Activated naive CD4-positive, alpha-beta T cell treated with anti-CD3 and anti-CD28 coated beads, Interleukin-2, amount 50 U/mL, for 24 hours (primary cell): ENCODE measurements at regions not wholly inside any gene's neighbourhood (a gene's known extent, or its start where the extent isn't known, plus 50 kb on each side); places are given as distances from the start of the nearest gene placed in this dataset.
"Not testable (repeated sequence)": the region's sequence is repeated elsewhere in the genome, so short reads cannot be mapped to it uniquely, and the experiment has no call there.

Source experiments
- H3K27ac Mint-ChIP-seq: one replicate; pipeline ENCODE4 v1.8.0; 2021; ENCODE audit warnings: mild to moderate bottlenecking, mixed read lengths
- H3K27me3 Mint-ChIP-seq: one replicate; pipeline ENCODE4 v1.8.0; 2021; ENCODE audit warnings: mixed read lengths
- H3K36me3 Mint-ChIP-seq: one replicate; pipeline ENCODE4 v1.8.0; 2021; ENCODE audit warnings: mixed read lengths
- H3K4me1 Mint-ChIP-seq: one replicate; pipeline ENCODE4 v1.8.0; 2021; ENCODE audit warnings: mixed read lengths
- H3K4me3 Mint-ChIP-seq: one replicate; pipeline ENCODE4 v1.8.0; 2021; ENCODE audit warnings: mild to moderate bottlenecking, mixed read lengths
- H3K9me3 Mint-ChIP-seq: one replicate; pipeline ENCODE4 v1.8.0; 2021; ENCODE audit warnings: mixed read lengths

GRCh38 chr3:72618739-72619138 lies 229.5 kb downstream of the SHQ1 start:
- no peak overlapping the region for H3K4me3 Mint-ChIP-seq
- H3K27ac Mint-ChIP-seq: no peak overlapping the region
- peaks cover 4% of the 10 kb centered on the region for H3K36me3 Mint-ChIP-seq
- no peaks in the 10 kb centered on the region for H3K27me3 Mint-ChIP-seq
- peaks cover 4% of the 10 kb centered on the region for H3K9me3 Mint-ChIP-seq
- peaks cover 4% of the 10 kb centered on the region for H3K4me1 Mint-ChIP-seq

- Mint-ChIP-seq H3K27me3 (no peaks in the 10 kb centered on the region), H3K4me1 (peaks cover 4% of the 10 kb centered on the region), H3K36me3 (peaks cover 4% of the 10 kb centered on the region), H3K9me3 (peaks cover 4% of the 10 kb centered on the region), H3K27ac (no peak overlapping the region), H3K4me3 (no peak overlapping the region)
Measured at GRCh38 chr3:72617424-72618024, 230.7 kb downstream of the SHQ1 start.

- no peak overlapping the region for H3K27ac Mint-ChIP-seq
- H3K9me3 Mint-ChIP-seq: peaks cover 4% of the 10 kb centered on the region
- no peak overlapping the region for H3K4me3 Mint-ChIP-seq
- peaks cover 4% of the 10 kb centered on the region for H3K36me3 Mint-ChIP-seq
- no peaks in the 10 kb centered on the region for H3K27me3 Mint-ChIP-seq
- peaks cover 4% of the 10 kb centered on the region for H3K4me1 Mint-ChIP-seq
Measured at GRCh38 chr3:72615776-72616175, 232.5 kb downstream of the SHQ1 start.

- Mint-ChIP-seq H3K9me3 (peaks cover 4% of the 10 kb centered on the region), H3K4me3 (no peak overlapping the region), H3K36me3 (peaks cover 4% of the 10 kb centered on the region), H3K27ac (no peak overlapping the region), H3K4me1 (peaks cover 4% of the 10 kb centered on the region), H3K27me3 (no peaks in the 10 kb centered on the region)
Measured at GRCh38 chr3:72615182-72615581, 233.1 kb downstream of the SHQ1 start.

- H3K9me3 Mint-ChIP-seq: peaks cover 4% of the 10 kb centered on the region
- H3K27ac Mint-ChIP-seq: no peak overlapping the region
- H3K4me1 Mint-ChIP-seq: peaks cover 4% of the 10 kb centered on the region
- H3K36me3 Mint-ChIP-seq: peaks cover 4% of the 10 kb centered on the region
- no peak overlapping the region for H3K4me3 Mint-ChIP-seq
- H3K27me3 Mint-ChIP-seq: no peaks in the 10 kb centered on the region
Measured at GRCh38 chr3:72614394-72615074, 233.7 kb downstream of the SHQ1 start.

GRCh38 chr3:72613871-72614270 lies 234.4 kb downstream of the SHQ1 start:
- H3K4me1 Mint-ChIP-seq: peaks cover 4% of the 10 kb centered on the region
- H3K4me3 Mint-ChIP-seq: no peak overlapping the region
- peaks cover 4% of the 10 kb centered on the region for H3K36me3 Mint-ChIP-seq
- peaks cover 4% of the 10 kb centered on the region for H3K9me3 Mint-ChIP-seq
- H3K27me3 Mint-ChIP-seq: no peaks in the 10 kb centered on the region
- H3K27ac Mint-ChIP-seq: no peak overlapping the region

GRCh38 chr3:72609114-72609513 lies 239.1 kb downstream of the SHQ1 start:
- not testable (repeated sequence) for H3K36me3 Mint-ChIP-seq, H3K9me3 Mint-ChIP-seq, H3K4me3 Mint-ChIP-seq, H3K27ac Mint-ChIP-seq, H3K4me1 Mint-ChIP-seq, H3K27me3 Mint-ChIP-seq

GRCh38 chr3:72606005-72606800 lies 242.0 kb downstream of the SHQ1 start:
- Mint-ChIP-seq H3K4me1 (no peaks in the 10 kb centered on the region), H3K27me3 (no peaks in the 10 kb centered on the region), H3K36me3 (no peaks in the 10 kb centered on the region), H3K4me3 (no peak overlapping the region), H3K27ac (no peak overlapping the region), H3K9me3 (no peaks in the 10 kb centered on the region)

GRCh38 chr3:72604328-72604727 lies 243.9 kb downstream of the SHQ1 start:
- Mint-ChIP-seq H3K36me3 (no peaks in the 10 kb centered on the region), H3K4me3 (no peak overlapping the region), H3K9me3 (no peaks in the 10 kb centered on the region), H3K27ac (no peak overlapping the region), H3K4me1 (no peaks in the 10 kb centered on the region), H3K27me3 (no peaks in the 10 kb centered on the region)

- no peaks in the 10 kb centered on the region for H3K4me1 Mint-ChIP-seq
- H3K36me3 Mint-ChIP-seq: no peaks in the 10 kb centered on the region
- no peak overlapping the region for H3K4me3 Mint-ChIP-seq
- H3K27ac Mint-ChIP-seq: no peak overlapping the region
- H3K9me3 Mint-ChIP-seq: no peaks in the 10 kb centered on the region
- H3K27me3 Mint-ChIP-seq: no peaks in the 10 kb centered on the region
Measured at GRCh38 chr3:72601983-72602750, 246.1 kb downstream of the SHQ1 start.

GRCh38 chr3:72601060-72601459 lies 247.2 kb downstream of the SHQ1 start:
- Mint-ChIP-seq H3K36me3 (no peaks in the 10 kb centered on the region), H3K27ac (no peak overlapping the region), H3K27me3 (no peaks in the 10 kb centered on the region), H3K4me3 (no peak overlapping the region), H3K4me1 (no peaks in the 10 kb centered on the region), H3K9me3 (no peaks in the 10 kb centered on the region)

- Mint-ChIP-seq H3K4me3 (no peak overlapping the region), H3K27me3 (no peaks in the 10 kb centered on the region), H3K9me3 (no peaks in the 10 kb centered on the region), H3K36me3 (no peaks in the 10 kb centered on the region), H3K4me1 (no peaks in the 10 kb centered on the region), H3K27ac (no peak overlapping the region)
Measured at GRCh38 chr3:72597756-72598195, 250.5 kb downstream of the SHQ1 start.

GRCh38 chr3:72597043-72597442 lies 251.2 kb downstream of the SHQ1 start:
- Mint-ChIP-seq H3K27ac (no peak overlapping the region), H3K9me3 (no peaks in the 10 kb centered on the region), H3K4me3 (no peak overlapping the region), H3K27me3 (no peaks in the 10 kb centered on the region), H3K4me1 (no peaks in the 10 kb centered on the region), H3K36me3 (no peaks in the 10 kb centered on the region)

- H3K9me3 Mint-ChIP-seq: no peaks in the 10 kb centered on the region
- no peaks in the 10 kb centered on the region for H3K36me3 Mint-ChIP-seq
- H3K27ac Mint-ChIP-seq: no peak overlapping the region
- no peaks in the 10 kb centered on the region for H3K27me3 Mint-ChIP-seq
- H3K4me1 Mint-ChIP-seq: no peaks in the 10 kb centered on the region
- no peak overlapping the region for H3K4me3 Mint-ChIP-seq
Measured at GRCh38 chr3:72595927-72596610, 252.2 kb downstream of the SHQ1 start.

GRCh38 chr3:72595376-72595775 lies 252.9 kb downstream of the SHQ1 start:
- no peaks in the 10 kb centered on the region for H3K4me1 Mint-ChIP-seq
- H3K9me3 Mint-ChIP-seq: no peaks in the 10 kb centered on the region
- no peak overlapping the region for H3K27ac Mint-ChIP-seq
- H3K36me3 Mint-ChIP-seq: no peaks in the 10 kb centered on the region
- H3K27me3 Mint-ChIP-seq: no peaks in the 10 kb centered on the region
- H3K4me3 Mint-ChIP-seq: no peak overlapping the region
